GM19452 (cell line): ENCODE measurements at regions not wholly inside any gene's neighbourhood (a gene's known extent, or its start where the extent isn't known, plus 50 kb on each side); places are given as distances from the start of the nearest gene placed in this dataset.

Experiments
- ATAC-seq: cut with Tn5 transposase; IDR thresholded peaks from one replicate; pipeline ENCODE4 v1.9.1; 2021; ENCODE audit not compliant: unreplicated experiment

- no peak for ATAC-seq
These were observed 130.1 kb downstream of the C9orf50 start for GRCh38 chr9:129490583-129491486.

GRCh38 chr9:129489838-129490582 is 130.9 kb downstream of the C9orf50 start:
- ATAC-seq: no peak

DNA sequence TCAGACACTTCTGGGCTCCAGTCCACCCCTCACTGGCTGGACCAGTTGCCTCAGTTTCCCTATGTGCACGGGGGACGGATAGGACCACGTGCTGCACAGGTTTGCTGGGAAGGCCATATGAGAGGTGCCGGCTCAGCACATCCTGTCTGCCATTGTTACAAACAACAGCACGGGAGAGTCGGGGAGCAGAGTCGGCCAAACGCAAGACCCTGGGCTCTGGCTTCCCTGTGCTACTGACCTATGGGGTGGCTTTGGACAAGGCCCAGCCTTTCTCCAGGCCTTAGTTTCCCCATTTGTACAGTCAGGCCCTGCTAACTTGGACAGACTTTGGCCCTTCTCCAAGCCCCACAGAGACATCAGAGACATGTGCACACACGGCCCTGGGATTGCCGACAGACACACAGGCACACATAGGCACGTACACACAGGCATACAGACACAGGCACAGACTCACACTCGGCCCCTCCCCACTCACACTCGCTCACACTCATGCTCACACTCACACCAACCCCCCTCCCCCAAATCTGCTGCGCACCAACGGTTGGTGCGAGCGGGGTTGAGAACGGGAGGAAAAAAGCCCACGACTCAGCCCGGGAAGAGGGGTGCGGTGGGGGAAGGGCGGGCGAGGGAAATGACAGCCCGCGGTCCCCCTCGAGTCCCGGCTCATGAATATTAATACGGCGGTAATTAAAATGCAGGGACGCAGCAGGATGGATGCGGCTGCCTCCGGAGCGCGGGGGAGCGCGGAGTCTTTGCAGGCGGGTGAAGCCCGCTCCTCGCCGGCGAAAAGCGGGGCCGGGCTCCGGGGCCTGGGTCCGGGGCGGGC is 133.0 kb downstream of the C9orf50 start:
- ATAC-seq: no peak

DNA sequence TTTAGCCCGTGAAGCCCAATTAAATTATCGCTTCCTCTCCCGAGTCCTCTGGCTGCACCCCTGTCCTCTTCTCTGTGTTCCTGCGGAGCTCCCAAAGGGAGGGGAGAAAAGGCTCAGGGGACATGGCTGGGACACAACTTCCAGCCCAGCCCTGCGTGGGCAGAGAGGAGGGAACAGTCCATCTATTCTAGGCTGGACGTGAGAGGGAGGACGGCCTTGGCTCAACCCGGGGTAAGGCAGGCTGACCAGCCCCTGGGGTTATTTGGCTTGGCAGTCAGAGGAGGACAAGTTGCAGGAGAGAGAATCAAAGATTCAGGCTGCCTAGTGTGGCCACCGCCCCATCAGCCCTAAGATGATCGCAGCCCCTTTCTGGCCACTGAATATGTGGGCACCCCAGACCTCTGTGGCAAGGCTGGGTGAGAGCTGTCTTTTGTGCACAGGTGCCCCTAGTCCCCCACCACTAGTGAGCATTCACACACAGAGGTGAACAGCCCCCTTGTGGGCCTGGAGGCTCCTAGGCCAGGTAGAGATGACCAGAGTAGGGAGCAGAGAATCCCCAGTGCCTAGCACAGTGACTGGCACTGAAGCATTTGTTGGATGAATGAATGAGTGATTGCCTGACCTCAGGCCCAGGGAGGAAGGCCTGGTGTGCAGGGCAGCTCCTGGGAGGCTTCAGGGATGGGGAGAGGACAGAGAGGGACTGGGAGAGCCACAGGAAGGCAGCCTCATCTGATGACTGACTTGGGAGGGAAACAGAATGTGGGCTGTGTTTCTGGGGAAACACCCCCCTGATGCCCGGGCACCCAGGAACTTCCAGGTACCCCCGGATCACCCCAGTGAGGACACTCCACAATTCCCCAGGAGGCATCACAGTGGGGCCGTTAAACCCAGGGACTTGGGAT is 133.9 kb downstream of the C9orf50 start:
- ATAC-seq: no peak

GRCh38 chr9:129485145-129485774 is 135.6 kb downstream of the C9orf50 start:
- ATAC-seq: no peak

DNA sequence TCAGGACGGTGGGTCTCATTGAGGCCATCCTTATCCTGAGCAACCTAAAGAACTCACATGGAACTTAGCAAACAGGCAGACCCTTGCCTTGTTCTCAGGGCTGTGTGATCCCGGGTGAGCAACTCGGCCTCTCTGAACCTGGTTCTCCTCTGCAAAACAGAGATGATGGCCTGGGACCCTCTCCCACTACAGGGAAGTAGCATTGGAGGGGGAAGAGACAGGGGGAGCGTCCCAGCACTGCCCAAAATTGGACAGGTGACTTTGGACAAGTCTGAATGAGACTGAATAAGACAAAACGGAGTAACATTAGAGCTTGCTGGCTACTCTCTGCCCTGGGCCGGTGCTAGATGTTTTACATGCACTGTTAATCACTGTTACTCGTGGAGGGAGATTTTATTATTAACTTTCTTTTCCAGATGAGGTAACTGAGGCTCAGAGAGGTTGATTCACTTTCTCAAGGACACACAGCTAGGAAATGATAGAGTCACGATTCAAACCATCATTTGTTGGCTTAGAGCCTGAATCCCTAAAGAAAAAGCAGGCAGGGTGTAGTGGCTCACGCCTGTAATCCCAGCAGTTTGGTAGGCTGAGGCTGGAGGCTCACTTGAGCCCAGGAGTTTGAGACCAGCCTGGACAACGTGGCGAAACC is 136.4 kb downstream of the C9orf50 start:
- no peak for ATAC-seq

- ATAC-seq: no peak
These were observed 137.2 kb downstream of the C9orf50 start for GRCh38 chr9:129483415-129484351.

- ATAC-seq: no peak
These were observed 138.1 kb downstream of the C9orf50 start for GRCh38 chr9:129482521-129483414.

DNA sequence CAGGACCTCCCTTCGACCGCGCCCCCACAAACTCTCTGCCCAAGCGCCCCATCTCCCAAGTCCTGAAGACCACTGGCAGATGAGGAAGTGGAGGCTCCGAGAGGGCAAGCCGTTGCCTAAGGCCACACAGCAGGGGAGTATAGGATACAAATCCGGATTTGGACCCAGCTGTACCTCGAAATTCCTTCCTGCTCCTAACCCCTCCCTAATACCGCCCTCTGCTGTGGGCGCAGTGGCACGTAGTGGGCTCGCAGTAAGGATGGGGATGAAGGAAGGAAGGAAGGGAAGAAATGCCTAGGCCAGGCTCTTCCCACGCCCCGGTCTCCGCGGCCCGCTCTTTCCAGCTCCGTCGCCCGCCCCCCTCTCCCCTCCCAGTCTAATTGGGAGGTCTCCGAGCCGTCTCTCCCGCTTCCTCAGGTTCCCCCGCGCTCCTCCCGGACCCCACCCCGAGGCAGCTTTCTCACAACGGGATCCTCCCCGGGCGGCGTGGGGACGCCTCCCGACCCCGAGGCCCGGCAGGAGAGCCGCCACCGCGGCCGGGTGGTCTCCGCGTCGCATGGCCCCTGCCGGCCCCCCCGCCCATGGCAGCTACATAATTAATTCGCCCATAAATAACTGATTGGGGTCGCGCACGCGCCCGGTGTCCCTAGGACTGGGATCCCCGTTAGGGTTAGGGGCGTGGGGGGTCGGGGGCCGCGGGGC is 138.9 kb downstream of the C9orf50 start:
- ATAC-seq: no peak

DNA sequence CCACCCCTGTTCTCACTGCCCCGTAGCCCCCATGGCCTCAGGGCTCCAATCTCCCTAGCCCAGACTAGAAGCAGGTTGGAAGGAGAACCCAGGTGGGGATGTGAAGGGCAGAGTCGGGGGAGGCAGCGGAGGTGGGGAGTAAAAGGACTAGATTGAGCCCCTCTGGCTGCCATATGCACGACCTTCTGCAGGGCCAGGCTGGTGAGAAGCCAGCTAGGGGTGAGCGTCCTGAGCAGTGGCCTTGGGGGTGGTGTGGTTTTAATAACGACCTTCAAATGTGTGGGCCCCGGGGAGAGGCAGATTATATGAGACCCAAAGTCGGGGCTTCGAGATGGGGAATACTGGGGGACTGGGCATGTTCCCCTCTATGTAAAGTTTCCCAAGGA is 139.5 kb downstream of the C9orf50 start:
- no peak for ATAC-seq

- ATAC-seq: no peak
These were observed 140.2 kb downstream of the C9orf50 start for GRCh38 chr9:129480745-129481144.

GRCh38 chr9:129480227-129480626 is 140.7 kb downstream of the C9orf50 start:
- no peak for ATAC-seq

GRCh38 chr9:129479631-129480011 is 141.3 kb downstream of the C9orf50 start:
- no peak for ATAC-seq

DNA sequence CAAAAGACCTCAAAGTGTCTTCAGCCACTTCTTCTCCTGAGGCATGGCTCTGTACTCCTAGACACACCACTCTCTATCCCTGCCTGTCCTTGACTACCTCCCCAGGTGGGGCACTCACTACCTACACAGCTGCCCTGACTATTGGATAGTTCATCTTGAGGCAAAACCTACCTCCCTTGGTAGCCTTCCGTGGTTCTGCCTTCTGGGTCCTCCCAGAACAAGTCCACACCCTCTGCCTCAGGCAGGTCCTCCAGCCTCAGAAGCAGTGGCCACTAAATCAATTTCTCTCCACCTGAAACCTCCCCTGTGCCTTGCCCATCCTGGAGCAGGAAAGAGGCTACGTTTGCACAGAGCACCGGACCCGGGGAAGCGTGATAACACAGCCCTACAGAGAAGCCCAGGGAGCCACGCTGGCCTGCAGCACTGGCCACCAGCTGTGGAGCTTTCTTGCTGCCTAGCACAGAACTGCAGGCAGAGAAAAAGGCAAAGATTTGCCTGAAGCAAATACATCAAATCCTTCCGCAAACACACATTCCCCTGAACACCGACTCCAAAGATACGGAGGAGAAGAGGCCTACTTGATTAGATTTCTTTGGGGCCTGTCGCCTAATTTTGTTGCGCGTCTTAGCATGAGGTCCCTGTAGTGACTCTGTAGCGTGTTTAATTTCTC is 141.8 kb downstream of the C9orf50 start:
- ATAC-seq: no peak

DNA sequence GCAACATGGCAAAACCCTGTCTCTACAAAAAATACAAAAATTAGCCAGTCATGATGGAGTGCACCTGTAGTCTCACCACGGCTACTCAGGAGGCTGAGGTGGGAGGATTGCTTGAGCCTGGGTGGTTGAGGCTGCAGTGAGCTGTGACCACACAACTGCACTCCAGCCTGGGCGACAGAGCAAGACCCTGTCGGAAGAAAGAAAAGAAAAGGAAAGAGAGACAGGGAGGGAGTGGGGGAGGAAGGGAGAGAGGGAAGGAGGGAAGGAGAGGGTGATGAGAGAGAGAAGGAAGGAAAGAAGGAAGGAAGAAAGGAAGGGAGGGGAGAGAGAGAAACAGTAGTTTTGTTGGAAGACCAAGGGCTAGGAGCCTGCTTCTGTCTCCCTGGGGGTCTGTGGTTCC is 142.4 kb downstream of the C9orf50 start:
- ATAC-seq: no peak
